T-helper 17 cell (primary cell): ENCODE measurements at regions not wholly inside any gene's neighbourhood (a gene's known extent, or its start where the extent isn't known, plus 50 kb on each side); places are given as distances from the start of the nearest gene placed in this dataset.
A peak's percentile ranks its signal among the peaks of the same experiment; 100 is the strongest.

Source experiments
- ATAC-seq: fragments of 150-1000 bp; cut with Tn5 transposase; 2 replicates; pipeline ENCODE4 v1.10.0; 2021; ENCODE audit warnings: mild to moderate bottlenecking, moderate library complexity
- DNase-seq, 3 donors: peaks; one replicate each; pipeline versions ENCODE4 v3.0.0 to v3.0.0-alpha.2; 2020 to 2021
- H3K9me3 ChIP-seq: one replicate; pipeline ENCODE4 v1.7.0; 2013; ENCODE audit warnings: low read length, mild to moderate bottlenecking; ENCODE audit not compliant: control insufficient read depth, poor library complexity, severe bottlenecking
- H3K27ac Mint-ChIP-seq: one replicate; pipeline ENCODE4 v1.8.0; 2022; ENCODE audit warnings: mild to moderate bottlenecking, moderate library complexity, mixed read lengths
- H3K27me3 Mint-ChIP-seq: one replicate; pipeline ENCODE4 v1.8.0; 2022; ENCODE audit warnings: mixed read lengths
- H3K36me3 Mint-ChIP-seq: one replicate; pipeline ENCODE4 v1.8.0; 2022; ENCODE audit warnings: low read depth, mixed read lengths
- H3K4me1 Mint-ChIP-seq: one replicate; pipeline ENCODE4 v1.8.0; 2022; ENCODE audit warnings: mild to moderate bottlenecking, mixed read lengths
- H3K4me3 Mint-ChIP-seq: one replicate; pipeline ENCODE4 v1.8.0; 2022; ENCODE audit warnings: mild to moderate bottlenecking, moderate library complexity, mixed read lengths

DNA sequence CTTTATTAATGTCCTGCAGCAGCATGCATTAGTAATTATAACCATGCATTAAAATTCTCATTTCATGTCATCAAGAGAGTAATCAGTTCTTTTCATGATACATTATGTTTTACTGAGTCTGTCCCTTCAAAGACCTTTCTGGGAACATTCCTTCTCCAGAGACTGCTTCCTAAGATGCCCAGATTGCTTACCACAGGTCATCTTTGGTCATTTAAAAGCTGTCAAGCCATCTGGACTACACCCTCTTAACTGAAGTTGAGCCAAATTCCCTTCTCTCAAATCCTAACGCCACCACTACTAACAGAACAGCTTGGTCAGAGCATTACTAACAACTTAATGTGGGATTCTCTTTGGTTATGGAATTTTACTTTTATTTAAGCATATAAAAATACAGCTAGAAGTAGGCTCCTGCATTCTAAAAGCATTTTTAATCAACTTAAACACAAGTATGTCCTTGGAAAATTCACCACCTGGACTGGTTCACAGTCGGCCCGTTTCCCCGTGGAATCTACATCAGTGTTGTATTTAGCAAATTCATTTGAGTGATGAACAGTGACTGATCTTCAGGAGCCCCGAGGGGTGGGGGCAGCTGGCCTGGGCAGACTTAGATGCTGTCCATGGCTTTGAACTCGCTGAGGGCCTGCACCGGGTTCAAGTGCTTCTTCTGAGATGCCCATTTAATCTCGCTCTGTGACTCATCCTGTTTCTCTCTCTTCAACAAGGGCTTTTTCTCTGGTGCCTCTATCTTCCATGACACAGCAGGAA is 92.8 kb upstream of the CCDC112 start:
- peaks cover 13% of the 10 kb centered on the region for H3K27me3 Mint-ChIP-seq
- H3K4me3 Mint-ChIP-seq, result no peak overlapping the region
- DNase-seq, result no peak
- ATAC-seq, result no peak
- no peaks in the 10 kb centered on the region for H3K9me3 ChIP-seq
- H3K4me1 Mint-ChIP-seq, result no peaks in the 10 kb centered on the region
- H3K36me3 Mint-ChIP-seq, result no peaks in the 10 kb centered on the region
- no peak overlapping the region for H3K27ac Mint-ChIP-seq

DNA sequence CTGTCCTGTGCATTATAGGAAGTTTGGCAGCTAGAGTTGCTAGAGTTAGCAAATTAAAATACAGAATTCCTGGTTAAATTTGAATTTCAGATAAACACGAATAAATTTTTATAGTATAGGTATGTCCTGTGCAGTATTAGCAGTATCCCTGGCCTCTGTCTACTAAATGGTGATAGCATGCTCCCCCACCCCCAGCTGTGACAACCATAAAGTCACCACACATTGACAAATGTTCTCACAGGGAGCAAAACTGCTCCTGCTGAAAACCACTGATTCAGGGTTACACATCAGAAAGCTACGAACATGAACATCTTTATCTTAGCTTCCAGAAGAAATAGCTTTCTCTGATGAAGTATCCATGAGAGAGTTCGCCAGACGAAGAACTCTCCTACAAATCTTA is 91.8 kb upstream of the CCDC112 start:
- H3K4me1 Mint-ChIP-seq, result no peaks in the 10 kb centered on the region
- no peak for DNase-seq
- peaks cover 13% of the 10 kb centered on the region for H3K27me3 Mint-ChIP-seq
- no peak overlapping the region for H3K27ac Mint-ChIP-seq
- no peaks in the 10 kb centered on the region for H3K36me3 Mint-ChIP-seq
- no peak for ATAC-seq
- no peak overlapping the region for H3K4me3 Mint-ChIP-seq
- no peaks in the 10 kb centered on the region for H3K9me3 ChIP-seq

DNA sequence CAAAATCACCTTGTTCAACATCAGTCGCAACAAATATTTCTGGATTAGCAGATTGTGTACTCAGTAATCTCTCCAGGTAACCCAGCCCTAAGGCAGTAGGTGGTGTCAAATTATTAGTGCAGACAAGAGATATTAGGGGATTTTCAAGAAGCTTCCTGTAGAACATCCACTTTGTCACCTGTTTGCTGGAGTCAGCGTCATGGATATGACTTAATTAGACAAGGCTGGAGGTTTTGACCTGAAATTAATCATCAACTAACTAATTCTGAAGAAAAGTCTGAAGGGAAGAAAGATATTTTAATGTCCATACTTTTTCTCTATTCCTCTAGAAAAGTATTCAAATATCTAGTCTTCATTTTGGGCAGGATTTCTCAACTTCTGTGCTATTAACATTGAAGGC is 91.4 kb upstream of the CCDC112 start:
- no peak for ATAC-seq
- no peak overlapping the region for H3K4me3 Mint-ChIP-seq
- H3K4me1 Mint-ChIP-seq, result no peaks in the 10 kb centered on the region
- DNase-seq, result no peak
- H3K9me3 ChIP-seq, result no peaks in the 10 kb centered on the region
- H3K27me3 Mint-ChIP-seq, result peaks cover 12% of the 10 kb centered on the region
- no peak overlapping the region for H3K27ac Mint-ChIP-seq
- no peaks in the 10 kb centered on the region for H3K36me3 Mint-ChIP-seq

DNA sequence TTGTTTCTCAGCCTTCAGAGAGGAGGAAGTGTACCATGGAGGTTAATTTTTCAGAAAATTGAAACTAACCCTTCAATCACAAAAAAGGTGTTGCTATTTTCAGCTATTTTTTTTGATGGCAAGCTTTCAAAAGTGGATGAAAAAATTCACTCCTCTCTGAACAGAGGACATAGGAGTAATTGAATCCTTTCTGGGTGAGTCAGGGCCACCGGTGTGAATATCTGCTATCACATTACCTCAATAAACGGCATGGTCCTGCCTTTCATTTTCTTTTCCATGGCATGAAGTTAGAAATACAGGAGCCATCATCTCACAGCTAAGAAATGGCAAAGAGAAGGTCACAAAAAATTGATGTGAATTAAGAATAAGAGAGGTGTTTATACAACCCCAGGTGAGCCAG is 90.2 kb upstream of the CCDC112 start:
- H3K4me1 Mint-ChIP-seq, result no peaks in the 10 kb centered on the region
- ATAC-seq, result no peak
- no peak overlapping the region for H3K27ac Mint-ChIP-seq
- no peaks in the 10 kb centered on the region for H3K36me3 Mint-ChIP-seq
- H3K4me3 Mint-ChIP-seq, result no peak overlapping the region
- no peak for DNase-seq
- no peaks in the 10 kb centered on the region for H3K9me3 ChIP-seq
- peaks cover under 1% of the 10 kb centered on the region for H3K27me3 Mint-ChIP-seq

DNA sequence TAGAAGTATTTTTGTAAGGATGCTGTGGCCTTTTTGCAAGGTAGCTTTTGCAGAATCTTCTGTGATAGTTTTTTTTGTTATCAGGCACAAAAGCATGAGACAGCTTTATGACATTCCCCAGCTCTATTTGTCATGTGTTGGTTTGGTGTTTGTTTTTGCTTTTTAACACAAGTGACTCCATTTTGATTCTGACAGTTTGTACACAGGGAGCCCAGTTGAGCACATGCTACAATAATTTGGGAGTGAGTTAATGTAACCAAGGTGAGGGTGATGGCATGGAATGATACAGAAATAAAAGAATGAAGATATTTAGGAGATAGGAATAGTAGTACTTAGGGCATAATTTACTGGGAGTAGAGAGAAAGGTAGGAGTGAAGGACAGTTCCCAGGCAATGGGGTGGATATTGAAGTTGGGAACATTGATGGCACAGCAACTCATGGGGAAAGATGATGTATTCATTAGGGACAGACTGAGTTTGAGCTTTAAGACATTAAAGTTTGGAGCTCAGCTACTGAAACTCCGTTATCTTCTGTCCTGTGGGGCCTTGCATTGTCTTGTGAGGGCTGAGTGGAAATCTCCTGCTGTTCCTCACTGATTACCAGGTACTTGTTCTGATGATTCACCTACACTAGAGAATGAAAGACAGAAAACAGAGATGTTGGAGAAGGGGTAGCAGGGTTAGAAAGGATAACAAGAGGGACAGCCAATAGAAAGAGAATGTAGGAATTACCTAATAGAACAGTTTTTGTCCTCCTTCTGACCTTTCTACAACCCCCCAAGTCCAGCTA is 88.3 kb upstream of the CCDC112 start:
- Mint-ChIP-seq H3K36me3 (no peaks in the 10 kb centered on the region), H3K4me1 (no peaks in the 10 kb centered on the region), H3K27ac (no peak overlapping the region), H3K27me3 (no peaks in the 10 kb centered on the region), H3K4me3 (no peak overlapping the region)
- DNase-seq (no peak), ATAC-seq (no peak)
- no peaks in the 10 kb centered on the region for H3K9me3 ChIP-seq

DNA sequence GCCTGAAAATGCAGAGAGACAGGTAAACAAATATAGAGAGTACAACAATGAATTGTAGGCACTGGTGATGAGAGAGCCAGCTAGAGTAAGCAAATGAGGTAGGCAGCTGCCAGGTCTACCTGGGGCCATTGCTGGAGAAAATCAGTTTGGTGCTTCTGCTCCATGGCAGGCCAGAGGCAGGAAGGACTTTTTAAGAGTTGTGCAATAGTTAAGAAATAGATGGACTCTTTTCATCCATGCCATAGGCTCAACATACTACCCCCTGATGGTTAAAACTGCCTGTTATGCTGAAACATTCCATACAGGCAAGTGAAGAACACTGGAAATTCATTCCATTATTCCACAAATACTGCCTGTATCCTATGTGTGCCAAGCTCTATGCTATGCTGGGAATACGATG is 86.5 kb upstream of the CCDC112 start:
- no peak for ATAC-seq

DNA sequence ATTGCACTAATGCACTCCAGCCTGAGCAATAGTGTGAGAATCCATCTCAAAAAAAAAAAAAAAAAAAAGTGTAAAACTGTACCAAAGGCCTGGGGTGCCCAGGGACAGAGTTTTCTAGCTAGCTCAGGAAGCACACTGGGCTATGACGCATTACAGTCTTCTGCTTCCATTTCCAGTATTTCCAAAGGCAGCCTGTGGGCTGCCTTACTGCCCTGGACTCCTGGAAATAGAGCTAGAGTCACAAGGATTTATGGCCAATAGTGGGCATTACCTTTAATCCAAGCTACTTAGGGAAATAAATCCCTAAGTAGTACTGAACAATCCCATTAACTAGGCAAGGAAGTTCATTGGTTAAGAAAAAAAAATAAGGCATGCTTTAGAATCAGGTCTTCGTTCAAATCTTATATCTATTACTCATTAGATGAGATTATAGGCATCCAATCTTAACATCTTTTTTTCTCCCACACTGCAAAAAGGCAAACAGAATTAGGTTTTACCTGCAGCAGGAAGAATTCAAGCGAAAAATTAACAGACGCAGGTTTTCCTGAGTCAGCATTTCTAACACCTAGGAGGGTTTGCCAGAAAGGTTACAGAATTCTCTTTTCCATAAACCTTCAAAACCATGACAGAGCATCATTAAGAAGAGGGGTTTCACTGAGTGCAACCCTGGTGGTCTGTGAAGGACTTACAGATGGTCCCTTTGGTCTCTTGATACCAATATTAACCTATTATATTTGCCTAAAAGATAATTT is 85.6 kb upstream of the CCDC112 start:
- ATAC-seq (no peak), DNase-seq (no peak)
- Mint-ChIP-seq H3K4me3 (no peak overlapping the region), H3K27ac (no peak overlapping the region), H3K27me3 (peaks cover 8% of the 10 kb centered on the region), H3K36me3 (no peaks in the 10 kb centered on the region), H3K4me1 (peaks cover 3% of the 10 kb centered on the region)
- no peaks in the 10 kb centered on the region for H3K9me3 ChIP-seq

More for the DNA sequence above, 86.5 kb upstream of the CCDC112 start:
- no peak overlapping the region for H3K27ac Mint-ChIP-seq
- H3K9me3 ChIP-seq, result no peaks in the 10 kb centered on the region
- no peak for DNase-seq
- peaks cover 3% of the 10 kb centered on the region for H3K4me1 Mint-ChIP-seq
- no peak overlapping the region for H3K4me3 Mint-ChIP-seq
- H3K36me3 Mint-ChIP-seq, result no peaks in the 10 kb centered on the region
- H3K27me3 Mint-ChIP-seq, result no peaks in the 10 kb centered on the region

DNA sequence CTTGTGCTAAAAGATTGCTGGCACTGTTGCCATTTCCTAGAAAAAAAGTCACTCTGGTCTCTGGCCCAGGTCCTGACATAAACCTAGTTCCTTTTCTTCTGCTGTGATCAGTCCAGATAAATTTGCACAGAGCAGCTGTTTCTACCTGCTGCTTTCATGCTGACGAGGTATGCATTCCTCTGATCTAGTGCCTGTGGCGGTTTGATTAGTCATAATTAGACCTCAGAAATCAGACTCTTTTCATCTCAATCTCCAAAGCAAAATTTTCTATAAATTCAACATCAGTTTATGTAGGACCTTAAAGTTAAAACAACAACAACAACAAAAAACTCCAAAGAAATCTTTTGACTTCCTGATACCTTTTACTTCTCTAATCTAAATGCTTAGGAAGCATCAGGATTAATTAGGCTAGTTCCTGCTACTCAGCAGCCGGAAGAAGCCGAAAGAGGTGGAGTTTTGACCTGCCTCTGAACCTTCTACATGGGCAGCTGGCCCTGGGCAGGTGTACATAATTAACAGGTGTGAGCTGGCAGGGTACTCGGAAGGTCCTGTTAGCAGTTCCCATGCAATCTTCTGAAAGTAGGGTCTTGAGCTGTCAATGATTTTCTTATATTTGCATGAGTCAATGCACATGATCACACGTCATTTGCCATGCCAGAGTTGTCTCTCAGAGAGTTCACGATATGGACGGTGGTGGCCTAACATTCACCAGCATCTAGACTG is 83.3 kb upstream of the CCDC112 start:
- no peaks in the 10 kb centered on the region for H3K36me3 Mint-ChIP-seq
- ATAC-seq (peak; percentile 77), DNase-seq (no peak)
- H3K4me1 Mint-ChIP-seq, result peaks cover 3% of the 10 kb centered on the region
- H3K27ac Mint-ChIP-seq, result peak overlapping the region; percentile 9
- no peak overlapping the region for H3K4me3 Mint-ChIP-seq
- H3K27me3 Mint-ChIP-seq, result peaks cover 12% of the 10 kb centered on the region
- H3K9me3 ChIP-seq, result no peaks in the 10 kb centered on the region

DNA sequence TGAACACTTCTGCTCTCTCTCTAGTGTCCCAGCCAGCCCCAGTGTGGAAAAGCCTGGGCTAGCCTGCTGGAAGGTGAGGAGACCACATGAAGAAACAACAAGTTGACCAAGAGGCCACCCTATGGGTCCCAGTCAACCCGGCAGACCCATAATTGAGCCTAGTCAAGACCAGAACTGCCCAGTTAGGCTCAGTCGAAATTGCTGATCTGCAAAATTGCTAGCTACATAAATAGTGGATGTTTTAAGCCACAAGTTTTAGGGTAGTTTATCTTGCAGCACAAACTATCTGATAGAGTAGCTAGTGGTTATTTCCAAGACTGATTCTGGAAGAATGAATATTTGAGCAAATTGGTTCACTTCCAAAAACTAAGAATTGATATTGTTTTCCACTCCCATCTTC is 82.3 kb upstream of the CCDC112 start:
- H3K9me3 ChIP-seq, result no peaks in the 10 kb centered on the region
- no peak overlapping the region for H3K4me3 Mint-ChIP-seq
- peaks cover 3% of the 10 kb centered on the region for H3K4me1 Mint-ChIP-seq
- no peaks in the 10 kb centered on the region for H3K36me3 Mint-ChIP-seq
- DNase-seq (no peak), ATAC-seq (no peak)
- H3K27me3 Mint-ChIP-seq, result peaks cover 12% of the 10 kb centered on the region
- no peak overlapping the region for H3K27ac Mint-ChIP-seq

DNA sequence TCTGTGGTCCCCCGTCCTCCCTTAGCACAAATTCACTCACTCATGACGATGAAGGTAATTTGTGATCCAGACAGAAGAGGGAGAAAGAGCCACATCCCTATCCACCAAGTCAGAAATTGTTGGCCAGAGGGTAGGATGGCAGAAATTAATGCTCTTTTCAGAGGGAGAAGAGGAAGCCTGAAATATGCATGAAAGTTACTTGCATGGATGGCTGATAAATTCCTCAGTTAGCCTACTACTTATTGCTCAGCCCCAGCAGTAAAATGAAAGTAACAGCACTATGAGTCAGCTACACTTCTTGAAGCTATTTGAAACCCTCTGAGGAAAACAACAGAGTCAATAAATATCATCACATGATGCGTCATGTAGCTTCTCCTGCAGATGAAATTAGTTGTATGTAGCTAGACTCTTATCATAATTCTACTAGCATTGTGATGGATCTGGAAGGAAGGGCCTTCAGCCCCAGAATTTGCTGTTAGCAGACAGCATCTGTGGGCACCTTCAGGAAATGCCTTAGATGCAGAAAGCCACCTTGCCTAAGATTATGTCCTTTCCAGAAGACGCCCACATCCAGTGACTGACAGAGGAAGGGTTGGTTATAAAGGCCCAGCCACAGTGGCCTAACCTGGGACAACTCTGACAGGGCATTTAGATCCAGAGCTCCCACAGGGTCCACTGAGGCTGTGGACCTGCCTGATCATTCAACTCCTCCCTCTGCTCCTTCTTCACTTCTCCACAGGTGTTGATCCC is 81.2 kb upstream of the CCDC112 start:
- no peak overlapping the region for H3K4me3 Mint-ChIP-seq
- no peak overlapping the region for H3K27ac Mint-ChIP-seq
- peaks cover 3% of the 10 kb centered on the region for H3K4me1 Mint-ChIP-seq
- no peaks in the 10 kb centered on the region for H3K9me3 ChIP-seq
- DNase-seq, result no peak
- ATAC-seq, result no peak
- no peaks in the 10 kb centered on the region for H3K36me3 Mint-ChIP-seq
- H3K27me3 Mint-ChIP-seq, result peaks cover 12% of the 10 kb centered on the region

DNA sequence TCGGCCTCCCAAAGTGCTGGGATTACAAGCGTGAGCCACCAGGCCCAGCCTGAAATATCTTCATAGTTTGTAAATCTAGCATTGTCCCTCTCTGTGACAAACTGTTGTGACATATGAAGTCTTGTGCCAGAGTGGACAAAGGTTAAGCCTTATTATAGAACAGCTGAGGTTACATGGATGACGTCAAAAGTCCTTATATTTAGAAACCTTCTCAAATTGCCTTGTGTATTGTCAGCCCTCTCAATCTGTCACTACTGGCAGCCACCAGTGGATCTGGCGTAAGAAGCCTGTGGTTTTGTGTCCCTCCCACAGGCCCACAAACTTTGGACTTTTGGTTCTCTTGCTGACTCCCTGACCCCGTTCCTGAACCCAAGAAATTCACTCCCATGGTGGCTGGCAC is 79.4 kb upstream of the CCDC112 start:
- ATAC-seq (no peak), DNase-seq (no peak)
- Mint-ChIP-seq H3K4me3 (no peak overlapping the region), H3K4me1 (peaks cover 3% of the 10 kb centered on the region), H3K36me3 (no peaks in the 10 kb centered on the region), H3K27me3 (peaks cover 12% of the 10 kb centered on the region), H3K27ac (no peak overlapping the region)
- no peaks in the 10 kb centered on the region for H3K9me3 ChIP-seq

DNA sequence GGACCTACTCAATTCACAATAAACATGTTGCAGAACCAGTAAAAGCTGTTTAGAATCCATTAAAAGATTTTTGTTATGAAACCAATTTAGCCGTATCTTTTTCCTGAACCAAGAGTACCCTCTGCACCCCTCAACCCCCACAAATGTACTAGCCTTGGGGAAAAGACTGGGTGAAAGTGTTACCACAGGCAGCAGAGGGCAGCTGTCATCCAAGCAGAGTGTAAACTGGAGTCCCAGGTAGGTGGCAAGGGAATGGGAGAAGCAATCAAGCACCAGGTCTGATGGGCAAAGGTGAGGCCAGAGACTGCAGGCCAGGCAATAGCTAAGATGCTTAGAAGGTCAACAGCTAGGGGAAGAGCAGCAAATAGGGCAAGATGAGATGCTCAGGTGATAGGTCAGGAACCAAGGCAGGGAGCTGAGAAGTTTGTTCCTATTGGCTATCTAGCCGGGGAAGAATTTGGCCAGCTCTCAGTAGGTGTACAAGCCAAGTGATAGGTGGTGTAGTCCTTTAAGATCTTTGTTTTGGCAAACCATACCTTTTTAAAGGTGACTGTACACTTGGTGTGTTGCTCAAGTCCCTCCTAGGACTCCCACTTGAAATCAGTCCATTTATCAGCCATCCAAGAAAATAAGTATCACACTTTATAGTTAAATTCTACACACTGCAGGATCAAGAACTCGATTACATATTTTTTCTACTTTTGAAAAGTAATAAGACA is 77.8 kb upstream of the CCDC112 start:
- DNase-seq (no peak), ATAC-seq (no peak)
- peaks cover 3% of the 10 kb centered on the region for H3K4me1 Mint-ChIP-seq
- peaks cover 12% of the 10 kb centered on the region for H3K27me3 Mint-ChIP-seq
- no peak overlapping the region for H3K27ac Mint-ChIP-seq
- no peak overlapping the region for H3K4me3 Mint-ChIP-seq
- no peaks in the 10 kb centered on the region for H3K9me3 ChIP-seq
- H3K36me3 Mint-ChIP-seq, result no peaks in the 10 kb centered on the region
